GM19023 (cell line): ENCODE measurements at regions not wholly inside any gene's neighbourhood (a gene's known extent, or its start where the extent isn't known, plus 50 kb on each side); places are given as distances from the start of the nearest gene placed in this dataset.
A peak's percentile ranks its signal among the peaks of the same experiment; 100 is the strongest.
"Not testable (repeated sequence)": the region's sequence is repeated elsewhere in the genome, so short reads cannot be mapped to it uniquely, and the experiment has no call there.

ENCODE experiments used
- ATAC-seq: cut with Tn5 transposase; IDR thresholded peaks from one replicate; pipeline ENCODE4 v1.9.1; 2021; ENCODE audit warnings: mild to moderate bottlenecking, moderate library complexity; ENCODE audit not compliant: unreplicated experiment

- peak; percentile 72 for ATAC-seq
These were observed 270.7 kb upstream of the SOX9 start for GRCh38 chr17:71849783-71850768.

DNA sequence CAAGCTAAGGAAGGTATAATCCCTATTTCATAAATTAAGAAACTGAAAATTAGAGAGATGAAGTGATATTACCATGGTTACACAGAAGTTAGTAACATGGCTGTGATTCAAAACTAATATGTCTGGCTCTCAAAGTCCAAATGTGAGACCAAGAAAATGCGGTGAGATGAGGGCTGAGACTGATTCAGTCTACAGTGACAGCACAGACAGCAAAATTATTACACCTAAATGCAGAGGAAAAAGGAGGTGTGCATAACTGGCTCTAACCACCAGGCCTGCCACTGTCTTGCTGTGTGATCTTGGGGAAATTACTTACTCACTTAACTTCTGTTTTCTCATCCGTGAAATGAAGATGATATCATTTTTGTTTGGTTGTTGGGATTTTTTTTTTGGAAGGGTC lies 270.0 kb upstream of the SOX9 start:
- ATAC-seq = peak; percentile 51

DNA sequence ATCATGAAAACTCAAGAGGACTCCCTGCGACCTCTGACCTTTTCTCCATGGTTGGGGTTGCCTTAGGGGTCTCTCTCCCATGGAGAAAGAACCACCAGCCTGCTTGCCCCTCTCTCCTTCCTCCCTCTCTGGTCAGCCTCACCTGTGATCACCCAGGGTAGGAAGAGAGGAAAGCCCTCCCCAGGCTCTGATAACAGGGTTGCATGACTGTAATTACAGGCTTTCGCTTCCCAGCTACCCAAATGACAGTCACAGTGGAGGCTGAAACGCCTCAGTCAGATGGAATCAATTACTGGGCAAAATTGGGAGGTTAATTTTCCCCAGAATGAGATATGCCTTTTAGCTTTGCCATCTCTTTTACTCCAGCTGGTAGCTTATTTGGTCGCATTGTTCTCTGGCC lies 265.8 kb upstream of the SOX9 start:
- no peak for ATAC-seq

- no peak for ATAC-seq
These were observed 256.1 kb upstream of the SOX9 start for GRCh38 chr17:71864755-71865154.

- no peak for ATAC-seq
These were observed 254.7 kb upstream of the SOX9 start for GRCh38 chr17:71866095-71866494.

- no peak for ATAC-seq
These were observed 251.5 kb upstream of the SOX9 start for GRCh38 chr17:71869293-71869692.

DNA sequence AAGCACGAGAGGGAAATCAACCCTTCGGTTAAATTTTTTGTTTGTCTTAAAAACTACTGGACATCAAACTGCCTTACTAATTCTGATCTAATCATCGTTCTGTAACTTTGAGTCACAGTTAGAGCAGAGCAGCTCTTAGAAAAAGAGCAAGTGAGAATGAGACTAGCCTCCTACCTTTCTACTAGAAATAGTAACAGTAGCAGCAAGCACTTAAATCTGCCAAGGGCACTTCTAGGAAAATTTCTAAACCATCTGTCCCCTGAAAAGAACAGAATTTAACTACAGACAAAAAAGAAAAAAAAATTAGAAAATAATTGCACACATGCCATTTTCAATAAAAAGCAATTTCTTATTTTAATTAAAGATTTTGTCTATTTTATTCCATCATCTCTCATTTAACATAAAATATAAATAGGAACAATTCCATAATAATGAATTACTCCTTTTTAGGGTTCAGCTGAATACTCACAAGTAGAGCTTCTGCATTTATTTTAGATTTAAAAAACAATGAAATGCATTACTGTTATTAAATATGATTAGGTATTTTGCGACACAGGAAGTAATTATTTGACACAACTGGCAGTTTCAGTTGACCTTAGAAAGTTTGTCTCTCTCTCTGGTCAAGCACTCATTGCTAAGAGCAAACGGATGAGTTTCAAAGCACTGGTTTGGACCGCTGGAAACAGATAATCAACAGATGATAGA lies 250.8 kb upstream of the SOX9 start:
- no peak for ATAC-seq

DNA sequence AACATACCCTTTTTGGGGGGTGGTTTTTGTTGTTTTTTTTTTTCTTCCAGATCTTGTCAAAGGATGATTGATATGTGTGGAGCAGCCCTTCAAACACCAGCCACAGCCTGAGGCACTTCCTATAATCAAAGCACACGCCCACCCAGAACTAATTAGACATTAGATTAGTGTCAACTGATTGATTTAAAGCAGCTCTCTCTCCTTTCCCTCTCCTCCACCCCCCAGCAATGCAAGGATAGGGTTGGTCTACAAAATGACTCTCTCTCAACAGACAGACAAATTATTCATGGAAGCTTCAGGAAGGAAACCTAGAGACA lies 250.3 kb upstream of the SOX9 start:
- no peak for ATAC-seq

- ATAC-seq = no peak
These were observed 247.9 kb upstream of the SOX9 start for GRCh38 chr17:71872843-71873485.

- not testable (repeated sequence) for ATAC-seq
These were observed 246.0 kb upstream of the SOX9 start for GRCh38 chr17:71874773-71875172.

GRCh38 chr17:71878271-71878670 lies 242.5 kb upstream of the SOX9 start:
- ATAC-seq = no peak

GRCh38 chr17:71878998-71879397 lies 241.8 kb upstream of the SOX9 start:
- ATAC-seq = no peak

DNA sequence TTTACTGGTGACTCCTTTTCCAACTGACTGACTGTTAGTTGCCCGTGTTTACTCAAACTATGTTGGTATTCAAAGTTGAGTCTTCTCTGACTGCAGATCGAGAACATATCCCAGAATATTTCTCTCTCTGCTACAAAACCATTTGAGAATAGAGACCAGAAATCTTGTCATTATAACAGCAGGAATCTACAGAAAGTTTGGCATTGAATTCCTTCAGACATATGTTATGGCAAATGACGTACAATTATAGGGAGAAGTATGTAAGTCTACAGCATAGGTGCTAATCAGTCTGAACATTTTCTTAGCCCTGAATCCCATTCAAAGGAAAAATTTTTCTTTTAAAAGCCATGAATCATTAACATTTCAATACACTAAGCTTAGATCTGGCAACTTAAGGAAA lies 239.8 kb upstream of the SOX9 start:
- ATAC-seq = no peak

DNA sequence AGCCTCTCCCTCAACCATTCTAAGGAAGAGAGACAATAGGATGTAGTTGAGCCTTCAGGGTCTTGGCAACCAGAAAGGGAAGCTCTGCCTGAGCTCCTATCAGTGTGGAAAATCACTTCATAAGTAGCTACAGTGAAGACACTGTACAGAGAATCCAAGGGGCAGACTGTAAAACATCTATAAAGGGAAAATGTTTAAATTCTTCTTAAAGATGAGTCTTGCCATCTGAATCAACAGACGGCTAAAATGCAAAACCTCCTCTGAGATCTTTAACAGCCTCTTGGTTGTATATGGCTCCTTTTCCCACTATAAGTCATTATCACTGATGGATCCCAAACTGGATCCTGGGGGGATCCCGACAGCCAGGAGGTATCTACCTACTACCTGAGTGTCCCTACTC lies 239.2 kb upstream of the SOX9 start:
- ATAC-seq = no peak

DNA sequence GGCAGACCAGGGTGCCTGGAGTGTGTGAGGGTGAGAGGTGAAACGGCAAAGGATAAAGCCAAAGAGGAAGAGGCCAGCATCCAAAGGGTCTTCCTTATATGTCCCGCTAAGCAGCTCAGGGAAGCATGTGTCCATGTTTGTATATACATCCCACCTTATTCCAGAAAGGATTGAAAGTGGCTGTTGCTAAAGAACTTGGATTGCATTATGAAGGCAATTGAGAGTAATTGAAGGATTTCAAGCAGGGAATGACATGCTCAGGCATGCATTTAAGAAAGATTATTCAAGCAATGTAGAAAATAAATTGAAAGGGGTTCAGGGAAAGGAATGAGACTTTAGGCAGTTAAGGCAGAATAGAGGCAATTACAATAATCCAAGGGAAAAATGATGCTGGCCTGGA lies 237.6 kb upstream of the SOX9 start:
- ATAC-seq = no peak

DNA sequence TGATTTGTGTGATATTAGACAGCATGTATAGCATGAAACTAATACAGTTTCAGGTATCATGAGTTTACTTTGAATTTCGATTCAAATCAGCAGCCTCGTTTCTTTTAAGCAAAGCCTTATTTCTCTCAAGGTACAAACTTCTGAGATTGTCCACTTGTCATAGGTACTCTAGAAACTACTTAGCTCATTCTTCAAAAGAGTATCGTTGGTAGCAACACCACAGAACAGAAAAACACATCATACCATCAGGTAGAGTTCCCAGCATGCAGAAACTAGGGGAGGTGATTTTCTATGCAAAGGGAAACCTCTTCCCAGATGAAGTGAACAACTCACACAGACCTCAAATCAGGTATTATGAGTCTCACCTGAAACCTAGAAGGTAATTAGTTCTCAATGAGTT lies 237.0 kb upstream of the SOX9 start:
- ATAC-seq = no peak

DNA sequence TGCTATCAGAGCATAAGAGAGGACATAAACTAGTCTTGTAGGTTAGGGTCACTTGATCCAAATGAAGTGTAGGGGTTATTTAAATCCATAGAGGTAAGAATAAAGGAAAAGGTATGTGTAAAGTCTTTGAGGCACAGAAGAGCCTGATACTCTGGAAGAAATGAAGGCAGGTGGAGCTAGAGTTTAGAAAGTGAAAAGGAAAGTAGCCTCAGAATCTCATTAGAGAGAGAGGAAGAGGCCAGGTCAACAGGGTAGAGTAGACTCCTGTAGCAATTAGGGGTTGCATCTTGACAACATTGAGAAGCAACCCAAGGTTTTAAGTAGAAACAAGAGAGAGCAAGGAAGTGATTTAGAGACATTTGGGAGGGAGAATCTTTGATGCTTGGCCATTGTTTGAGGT lies 235.2 kb upstream of the SOX9 start:
- no peak for ATAC-seq

DNA sequence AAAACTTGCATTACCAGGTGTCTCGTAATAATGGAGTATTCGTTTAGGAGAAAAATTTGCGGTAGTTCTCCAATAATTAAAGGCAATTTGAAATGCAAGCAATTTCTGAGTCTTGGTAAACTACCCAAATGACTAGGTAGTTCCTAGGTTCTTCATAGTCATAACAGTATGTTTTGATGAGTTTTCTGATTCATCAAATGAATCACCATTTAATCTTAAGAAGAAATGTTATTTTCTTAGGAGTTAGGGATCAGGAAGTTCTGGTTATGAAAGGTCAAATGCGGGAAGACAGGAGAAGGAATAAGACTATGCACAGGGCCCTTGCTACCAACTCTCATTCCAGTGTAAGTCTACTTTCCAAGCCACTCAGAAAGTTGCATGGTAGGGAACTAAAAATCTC lies 221.5 kb upstream of the SOX9 start:
- ATAC-seq = no peak

GRCh38 chr17:71900621-71901229 lies 220.1 kb upstream of the SOX9 start:
- ATAC-seq = no peak

DNA sequence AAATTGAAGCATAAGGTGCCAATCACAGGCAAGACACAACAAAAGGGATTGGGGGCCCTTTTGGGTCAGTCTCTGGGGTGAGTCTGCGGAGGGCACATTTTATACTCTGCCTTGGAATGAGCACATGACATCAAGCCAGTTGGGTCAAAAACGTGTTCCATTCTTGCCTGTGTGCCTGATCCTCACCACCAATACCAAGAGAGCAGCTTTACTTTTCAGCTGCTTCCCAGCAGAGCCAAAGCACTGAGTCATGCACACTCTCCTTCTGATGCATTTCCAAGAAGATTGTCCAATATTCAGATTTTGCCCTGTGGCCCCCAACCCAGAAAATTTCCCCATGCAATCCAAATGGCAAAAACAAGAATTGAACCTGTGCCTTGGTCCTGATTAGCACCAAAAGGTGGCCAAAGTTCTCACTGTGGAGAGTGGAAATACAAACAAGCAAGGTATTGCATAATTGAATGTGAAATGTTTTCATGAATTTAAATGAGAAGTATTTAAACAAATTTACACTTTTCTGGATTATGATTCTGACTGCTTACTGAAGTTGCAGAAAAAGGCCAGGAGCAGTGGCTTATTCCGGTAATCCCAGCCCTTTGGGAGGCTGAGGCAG lies 217.8 kb upstream of the SOX9 start:
- ATAC-seq = no peak
